Inferior parietal cortex (tissue), 1 donor: ENCODE measurements at regions not wholly inside any gene's neighbourhood (a gene's known extent, or its start where the extent isn't known, plus 50 kb on each side); places are given as distances from the start of the nearest gene placed in this dataset.
"Not testable (repeated sequence)": the region's sequence is repeated elsewhere in the genome, so short reads cannot be mapped to it uniquely, and the experiment has no call there.

Experiments used
- DNase-seq: peaks from one replicate; pipeline ENCODE4 v3.0.0-alpha.2; 2016; ENCODE audit errors: extremely low spot score

GRCh38 chr10:4234661-4235060 lies 449.7 kb upstream of the KLF6 start:
- no peak for DNase-seq

- no peak for DNase-seq
Observed at GRCh38 chr10:4231439-4231838, 446.4 kb upstream of the KLF6 start.

GRCh38 chr10:4230036-4230435 lies 445.0 kb upstream of the KLF6 start:
- no peak for DNase-seq

GRCh38 chr10:4229106-4229505 lies 444.1 kb upstream of the KLF6 start:
- no peak for DNase-seq

- no peak for DNase-seq
Observed at GRCh38 chr10:4227586-4227985, 442.6 kb upstream of the KLF6 start.

- no peak for DNase-seq
Observed at GRCh38 chr10:4226941-4227540, 442.0 kb upstream of the KLF6 start.

GRCh38 chr10:4224178-4224577 lies 439.2 kb upstream of the KLF6 start:
- DNase-seq: no peak

GRCh38 chr10:4221310-4221709 lies 436.3 kb upstream of the KLF6 start:
- DNase-seq: not testable (repeated sequence)

- DNase-seq: no peak
Observed at GRCh38 chr10:4219901-4220300, 434.9 kb upstream of the KLF6 start.

- DNase-seq: no peak
Observed at GRCh38 chr10:4217653-4218052, 432.6 kb upstream of the KLF6 start.

- no peak for DNase-seq
Observed at GRCh38 chr10:4217187-4217586, 432.2 kb upstream of the KLF6 start.

GRCh38 chr10:4216726-4217125 lies 431.7 kb upstream of the KLF6 start:
- no peak for DNase-seq

- DNase-seq: no peak
Observed at GRCh38 chr10:4215963-4216575, 431.1 kb upstream of the KLF6 start.

GRCh38 chr10:4215485-4215884 lies 430.5 kb upstream of the KLF6 start:
- no peak for DNase-seq

GRCh38 chr10:4214908-4215307 lies 429.9 kb upstream of the KLF6 start:
- DNase-seq: no peak

GRCh38 chr10:4213441-4213840 lies 428.4 kb upstream of the KLF6 start:
- no peak for DNase-seq

GRCh38 chr10:4212111-4212630 lies 427.2 kb upstream of the KLF6 start:
- DNase-seq: no peak

- DNase-seq: no peak
Observed at GRCh38 chr10:4208499-4208898, 423.5 kb upstream of the KLF6 start.

GRCh38 chr10:4205113-4205512 lies 420.1 kb upstream of the KLF6 start:
- DNase-seq: no peak

- DNase-seq: no peak
Observed at GRCh38 chr10:4202938-4203337, 417.9 kb upstream of the KLF6 start.

- no peak for DNase-seq
Observed at GRCh38 chr10:4201866-4202825, 417.1 kb upstream of the KLF6 start.

GRCh38 chr10:4199196-4199595 lies 414.2 kb upstream of the KLF6 start:
- DNase-seq: no peak

- no peak for DNase-seq
Observed at GRCh38 chr10:4198216-4198615, 413.2 kb upstream of the KLF6 start.
